ENCODE measurements at regions not wholly inside any gene's neighbourhood (a gene's known extent, or its start where the extent isn't known, plus 50 kb on each side); places are given as distances from the start of the nearest gene placed in this dataset.

DNA sequence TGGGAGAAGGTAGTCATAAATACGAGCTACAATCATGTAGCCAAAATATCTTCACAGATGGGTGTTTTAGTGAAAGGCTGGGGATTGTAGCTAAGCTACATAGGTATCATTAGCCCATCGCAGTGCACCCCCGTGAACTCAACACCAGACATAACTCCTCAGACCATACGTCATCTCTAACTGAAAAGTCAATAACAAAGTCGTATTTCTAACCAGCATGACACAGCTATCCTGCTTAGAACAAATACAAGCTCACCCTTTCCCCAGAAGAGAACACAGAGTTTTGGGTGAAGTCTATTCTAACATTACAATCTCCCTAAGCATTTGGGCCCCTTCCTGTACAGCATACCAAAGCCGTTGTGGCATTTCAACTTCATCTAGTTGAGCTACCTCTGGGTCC is 636.6 kb upstream of the DPP6 start:
- no peak overlapping the region for H3K9ac ChIP-seq (ENCODE audit: low read depth, low read length)

More for the DNA sequence above, 636.6 kb upstream of the DPP6 start:
- Histone ChIP-seq H3K4me2 (ENCODE audit: low read depth, low read length) (no peak overlapping the region), H2BK120ac (ENCODE audit: low read depth, low read length) (no peak overlapping the region), H3K9me1 (ENCODE audit: insufficient read depth, low read length) (no peaks in the 10 kb centered on the region), H2BK5ac (ENCODE audit: low read depth, low read length, poor library complexity, severe bottlenecking) (no peak overlapping the region), H4K8ac (ENCODE audit: low read depth in 2 of 2, low read length in 2 of 2) (no peak overlapping the region), H4K20me1 (ENCODE audit: insufficient read depth, low read length) (no peaks in the 10 kb centered on the region), H2AFZ (replicated peaks; ENCODE audit: low read length, poor library complexity) (no peak overlapping the region), H3K14ac (replicated peaks; ENCODE audit: low read depth, low read length) (no peak overlapping the region), H3K56ac (ENCODE audit: extremely low read depth, insufficient read depth, low read length) (no peak overlapping the region), H3K27me3 (ENCODE audit: control insufficient read depth, insufficient read depth, low read length) (no peaks in the 10 kb centered on the region), H3K23ac (ENCODE audit: low read depth, low read length) (no peak overlapping the region), H3K18ac (ENCODE audit: low read depth, low read length) (no peak overlapping the region), H3K27ac (ENCODE audit: insufficient read depth, low read length) (no peak overlapping the region), H3K9me3 (ENCODE audit: control insufficient read depth, insufficient read depth, low read length) (peaks cover 12% of the 10 kb centered on the region), H3K4me3 (ENCODE audit: insufficient read depth, low read depth, low read length) (no peak overlapping the region), H2BK20ac (ENCODE audit: low read depth, low read length) (no peak overlapping the region), H3K4ac (ENCODE audit: low read depth, low read length) (no peak overlapping the region), H3K79me1 (ENCODE audit: low read depth in 1 of 2, low read length in 2 of 2) (no peaks in the 10 kb centered on the region), H2AK5ac (ENCODE audit: low read depth, low read length) (no peak overlapping the region), H2BK15ac (ENCODE audit: low read depth, low read length) (no peak overlapping the region), H4K91ac (ENCODE audit: insufficient read depth, low read depth, low read length) (no peak overlapping the region), H3K4me1 (ENCODE audit: control insufficient read depth, insufficient read depth, low read length) (no peaks in the 10 kb centered on the region), H2AK9ac (replicated peaks; ENCODE audit: low read depth, low read length, poor library complexity) (no peak overlapping the region), H3K36me3 (ENCODE audit: control insufficient read depth, insufficient read depth, low read length) (no peaks in the 10 kb centered on the region), H4K5ac (ENCODE audit: low read depth, low read length) (no peak overlapping the region)
- no peak for TF ChIP-seq MAZ (IDR thresholded peaks at IDR 0.05; ENCODE audit: borderline replicate concordance, low read depth, low read length)
- TF ChIP-seq, protein P1, sequence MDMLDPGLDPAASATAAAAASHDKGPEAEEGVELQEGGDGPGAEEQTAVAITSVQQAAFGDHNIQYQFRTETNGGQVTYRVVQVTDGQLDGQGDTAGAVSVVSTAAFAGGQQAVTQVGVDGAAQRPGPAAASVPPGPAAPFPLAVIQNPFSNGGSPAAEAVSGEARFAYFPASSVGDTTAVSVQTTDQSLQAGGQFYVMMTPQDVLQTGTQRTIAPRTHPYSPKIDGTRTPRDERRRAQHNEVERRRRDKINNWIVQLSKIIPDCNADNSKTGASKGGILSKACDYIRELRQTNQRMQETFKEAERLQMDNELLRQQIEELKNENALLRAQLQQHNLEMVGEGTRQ (IDR thresholded peaks at IDR 0.05; ENCODE audit: low read depth, low read length) = no peak
- TF ChIP-seq ELK1 (IDR thresholded peaks at IDR 0.05; ENCODE audit: borderline replicate concordance, low read depth, low read length) = no peak
- no peak for TF ChIP-seq CTCF (conservative IDR thresholded peaks at IDR 0.05; ENCODE audit: low read depth, low read length)
- no peak for TF ChIP-seq NFE2L2 (IDR thresholded peaks at IDR 0.05; ENCODE audit: low read depth, low read length)
- TF ChIP-seq SMC3 (IDR thresholded peaks at IDR 0.05; ENCODE audit: low read depth, low read length) = no peak
- TF ChIP-seq CEBPB (IDR thresholded peaks at IDR 0.05; ENCODE audit: low read depth, low read length) = no peak
- TF ChIP-seq BHLHE40 (IDR thresholded peaks at IDR 0.05; ENCODE audit: low read depth, low read length) = no peak
- TF ChIP-seq RFX5 (IDR thresholded peaks at IDR 0.05; ENCODE audit: low read depth, low read length) = no peak
- no peak for TF ChIP-seq RCOR1 (IDR thresholded peaks at IDR 0.05; ENCODE audit: insufficient replicate concordance, low read length)
- no peak for TF ChIP-seq CHD1 (IDR thresholded peaks at IDR 0.05; ENCODE audit: low read depth, low read length)
- no peak for TF ChIP-seq POLR2A (IDR thresholded peaks at IDR 0.05; ENCODE audit: low read depth, low read length)
- TF ChIP-seq RAD21 (IDR thresholded peaks at IDR 0.05; ENCODE audit: low read length) = no peak
- TF ChIP-seq MAFK (IDR thresholded peaks at IDR 0.05; ENCODE audit: low read depth, low read length) = no peak
- no peak for TF ChIP-seq FOS (IDR thresholded peaks at IDR 0.05; ENCODE audit: low read depth, low read length)
- no peak for TF ChIP-seq MXI1 (IDR thresholded peaks at IDR 0.05; ENCODE audit: borderline replicate concordance, low read depth, low read length)
- intact Hi-C loops (cut with micrococcal nuclease) (no loop called here), dilution Hi-C loops (cut with HindIII; ENCODE audit: low sequenced_read_pairs, unreplicated experiment) (no loop called here), in situ Hi-C loops (cut with MboI; ENCODE audit: low sequenced_read_pairs) (no loop called here)
- ChIA-PET CTCF (no interaction called here), POLR2A (ENCODE audit: unreplicated experiment) (no interaction called here)
- DNase-seq = no peak
- BruUV-seq (replicated peaks) = no TSS peak
- no peak for ATAC-seq (ENCODE audit: low read depth)
- 20% methylated on average over 1 of the region's 6 CpGs; no CpG with 5 or more reads in 1 of the 2 experiments for WGBS, 2 experiments (ENCODE audit: extremely low coverage in 2 of 2, insufficient read length in 1 of 2)
